K562 (cell line): ENCODE measurements at regions not wholly inside any gene's neighbourhood (a gene's known extent, or its start where the extent isn't known, plus 50 kb on each side); places are given as distances from the start of the nearest gene placed in this dataset.

Experiments
- ATAC-seq: fragments of 200-7000 bp; cut with Tn5 transposase; 3 replicates; pipeline ENCODE4 v1.9.1; 2020; ENCODE audit warnings: moderate library complexity
- BruUV-seq: library from RNA; stranded (reverse); fragments of 400-500 nt; replicated peaks from 2 replicates; lab custom pipeline; 2021; lab: Mats Ljungman, UMichigan
- CTCF ChIA-PET: fragments of 300-600 bp; formaldehyde crosslinking; extraction: SDS; loops from one replicate; lab custom pipeline; 2021; ENCODE audit warnings: low intra/inter-chr PET ratio; lab: Yijun Ruan, JAX
- POLR2A ChIA-PET: fragments of 300-600, 350-650 bp; sonication (Branson Sonifier 250); formaldehyde crosslinking; extraction: SDS; loops from one replicate; lab custom pipeline; 2021; ENCODE audit warnings: antibody characterized with exemption, inconsistent platforms; lab: Yijun Ruan, JAX
- DNase-seq, 4 experiments: peaks; one replicate each; pipeline versions ENCODE4 v3.0.0 to v3.0.0-alpha.2; 2011 to 2018; ENCODE audit warnings: low spot score in 3 of 4, mixed read lengths in 3 of 4; ENCODE audit errors: extremely low read depth in 1 of 4
- FAIRE-seq: peaks from 2 replicates; lab custom pipeline; 2011; peaks lifted over from hg19 to GRCh38; lab: Jason Lieb, UNC
- H2AFZ ChIP-seq: 2 replicates; pipeline ENCODE4 v1.6.0; 2011; ENCODE audit warnings: low read depth, low read length, control low read depth, inconsistent platforms
- H3K27ac ChIP-seq: fragments of 200-600 bp; 3 replicates; pipeline ENCODE4 v1.8.0; 2011; ENCODE audit warnings: low read depth, mild to moderate bottlenecking, control low read depth, inconsistent platforms, low read length, moderate library complexity, mixed read lengths; ENCODE audit errors: extremely low read depth
- H3K27me3 ChIP-seq, 2 experiments: fragments of 300-600 bp in 1 of 2; 2 replicates in 1 of 2; 3 replicates in 1 of 2; pipeline versions ENCODE4 v1.6.0 to v1.8.0; 2011; ENCODE audit warnings: inconsistent platforms in 2 of 2, low read length in 2 of 2, mild to moderate bottlenecking in 1 of 2, mixed read lengths in 1 of 2, moderate library complexity in 1 of 2; ENCODE audit not compliant: control insufficient read depth in 2 of 2, insufficient read depth in 2 of 2
- H3K36me3 ChIP-seq: fragments of 300-600 bp; 3 replicates; pipeline ENCODE4 v1.8.0; 2011; ENCODE audit warnings: mild to moderate bottlenecking, low read length, inconsistent platforms; ENCODE audit not compliant: control insufficient read depth, insufficient read depth
- H3K4me1 ChIP-seq, 2 experiments: fragments of 200-600 bp in 1 of 2; replicated peaks in 1 of 2; 2 replicates in 1 of 2; 3 replicates in 1 of 2; pipeline versions ENCODE4 v1.5.1 to v1.8.0; 2011; ENCODE audit warnings: inconsistent platforms in 2 of 2, low read length in 2 of 2, mild to moderate bottlenecking in 1 of 2, mixed read lengths in 1 of 2, moderate library complexity in 1 of 2; ENCODE audit not compliant: control insufficient read depth in 2 of 2, insufficient read depth in 2 of 2
- H3K4me2 ChIP-seq: 2 replicates; pipeline ENCODE4 v1.6.1; 2011; ENCODE audit warnings: low read length, control low read depth, inconsistent platforms, mixed read lengths; ENCODE audit not compliant: insufficient read depth
- H3K4me3 ChIP-seq: fragments of 200-600 bp; sonication (generic), shearing (Covaris generic); 2 replicates; pipeline ENCODE4 v1.5.1; 2016; ENCODE audit warnings: control low read depth, inconsistent platforms
- H3K79me2 ChIP-seq: fragments of 200-600 bp; 3 replicates; pipeline ENCODE4 v1.8.0; 2011; ENCODE audit warnings: low read length, inconsistent platforms; ENCODE audit not compliant: control insufficient read depth, insufficient read depth
- H3K9ac ChIP-seq, 2 experiments: 2 replicates each; pipeline versions ENCODE4 v1.6.0 to v1.6.1; 2011; ENCODE audit warnings: low read depth in 2 of 2, low read length in 2 of 2, control low read depth in 1 of 2, inconsistent platforms in 1 of 2, mild to moderate bottlenecking in 1 of 2, mixed read lengths in 1 of 2; ENCODE audit not compliant: insufficient read depth in 1 of 2
- H3K9me1 ChIP-seq: one replicate; pipeline ENCODE4 v1.6.0; 2011; ENCODE audit warnings: inconsistent platforms, mild to moderate bottlenecking, low read length, moderate library complexity; ENCODE audit not compliant: control insufficient read depth, insufficient read depth
- H3K9me3 ChIP-seq: replicated peaks from 2 replicates; pipeline ENCODE4 v1.5.1; 2011; ENCODE audit warnings: low read depth, low read length, inconsistent platforms; ENCODE audit not compliant: control insufficient read depth, insufficient read depth
- H4K20me1 ChIP-seq: replicated peaks from 2 replicates; pipeline ENCODE4 v1.6.1; 2011; ENCODE audit warnings: low read length, inconsistent platforms, mixed read lengths; ENCODE audit not compliant: control insufficient read depth, insufficient read depth
- CHD4 ChIP-seq: fragments of 200-600 bp; sonication (generic); IDR thresholded peaks from 3 replicates; pipeline ENCODE4 v1.6.1; 2012; ENCODE audit warnings: low read depth, mild to moderate bottlenecking, mixed read lengths, low read length, inconsistent platforms; ENCODE audit not compliant: insufficient read depth, insufficient replicate concordance, poor library complexity, severe bottlenecking
- FOXJ3 ChIP-seq: sonication (generic); formaldehyde crosslinking; IDR thresholded peaks from 2 replicates; pipeline ENCODE4 v1.4.0; 2020; ENCODE audit warnings: mild to moderate bottlenecking, missing genetic modification reagents
- GTF2E2 ChIP-seq: fragments of 200-800 bp; sonication (Bioruptor generic); IDR thresholded peaks from 2 replicates; pipeline ENCODE4 v1.6.1; 2016; ENCODE audit warnings: missing genetic modification characterization, missing compliant biosample characterization
- MECOM ChIP-seq: fragments of 250-450 bp; sonication (Bioruptor Pico); IDR thresholded peaks from 2 replicates; pipeline ENCODE4 v1.8.0; 2022; ENCODE audit warnings: inconsistent platforms
- MYC ChIP-seq, 2 experiments: fragments of 250-450 bp in 1 of 2; sonication (Bioruptor Pico) in 1 of 2; IDR thresholded peaks; 2 replicates each; pipeline versions ENCODE4 v1.5.1 to v1.6.1; 2012 to 2021; ENCODE audit warnings: low read depth in 2 of 2, borderline replicate concordance in 1 of 2, improper control_type of control experiment in 1 of 2, low read length in 1 of 2, mild to moderate bottlenecking in 1 of 2, moderate library complexity in 1 of 2
- RNF2 ChIP-seq: sonication (generic); IDR thresholded peaks from 2 replicates; pipeline ENCODE4 v1.6.1; 2016
- SMAD1 ChIP-seq: fragments of 150-350 bp; IDR thresholded peaks from 2 replicates; pipeline ENCODE4 v1.6.1; 2014; ENCODE audit warnings: low read length, low read depth; ENCODE audit not compliant: partially characterized antibody
- SMARCB1 ChIP-seq: IDR thresholded peaks from 2 replicates; pipeline ENCODE4 v1.6.1; 2011; ENCODE audit warnings: improper control_type of control experiment, low read depth; ENCODE audit not compliant: insufficient read length
- SMARCC2 ChIP-seq: fragments of 450-650 bp; IDR thresholded peaks from 2 replicates; pipeline ENCODE4 v1.6.1; 2017; ENCODE audit warnings: antibody characterized with exemption, moderate library complexity, mild to moderate bottlenecking, low read depth
- TOE1 ChIP-seq, 2 experiments: fragments of 450-650 bp in 1 of 2; sonication (generic) in 1 of 2; formaldehyde crosslinking in 1 of 2; IDR thresholded peaks; 2 replicates each; pipeline versions ENCODE4 v1.7.1 to v1.8.0; 2016 to 2022; ENCODE audit warnings: borderline replicate concordance in 2 of 2, mild to moderate bottlenecking in 2 of 2, antibody characterized with exemption in 1 of 2, inconsistent platforms in 1 of 2, low read depth in 1 of 2, missing genetic modification reagents in 1 of 2, moderate library complexity in 1 of 2
- TRIM24 ChIP-seq, 2 experiments: fragments of 450-650 bp; IDR thresholded peaks; 2 replicates each; pipeline ENCODE4 v1.6.1; 2016
- ZBTB8A ChIP-seq: fragments of 450-650 bp; IDR thresholded peaks from 2 replicates; pipeline ENCODE4 v1.6.1; 2018; ENCODE audit warnings: mild to moderate bottlenecking, moderate library complexity; ENCODE audit not compliant: partially characterized antibody
- WGBS: fragments of 100-300 bp; shearing (Covaris generic); methylation state at CpG from one replicate; pipeline ENCODE4 v1.1.6; 2016; ENCODE audit warnings: low coverage, mixed read lengths; ENCODE audit not compliant: insufficient coverage; ENCODE audit errors: missing lambda C conversion rate; 5-methylcytosine and 5-hydroxymethylcytosine counted together
- in situ Hi-C: fragments of 300-500 bp; cut with MboI; formaldehyde crosslinking; loops from 4 replicates; pipeline ENCODE4 v1.15.0; 2018; ENCODE audit warnings: inconsistent platforms, mixed read lengths
- intact Hi-C: fragments of 100-400 bp; cut with micrococcal nuclease; formaldehyde crosslinking; loops from 2 replicates; pipeline ENCODE4 v1.14.2; 2022

GRCh38 chr7:113202284-113202683 lies 83.9 kb upstream of the SMIM30 start:
- POLR2A ChIA-PET, result no interaction called here
- DNase-seq (no peak), ATAC-seq (no peak), FAIRE-seq (no peak)
- no peak overlapping the region for H3K27ac ChIP-seq
- H3K4me1 ChIP-seq, result no peaks in the 10 kb centered on the region; a peak in 1 of 5 replicates
- CTCF ChIA-PET, result no interaction called here
- H3K9me1 ChIP-seq, result no peaks in the 10 kb centered on the region
- TF ChIP-seq SMARCC2, result no peak
- no peak overlapping the region for H3K4me2 ChIP-seq
- H3K36me3 ChIP-seq, result no peaks in the 10 kb centered on the region
- H4K20me1 ChIP-seq, result no peaks in the 10 kb centered on the region
- H3K27me3 ChIP-seq, result no peaks in the 10 kb centered on the region
- no peak overlapping the region for H2AFZ ChIP-seq
- in situ Hi-C loops (no loop called here), intact Hi-C loops (no loop called here)
- no peak overlapping the region for H3K4me3 ChIP-seq
- H3K9me3 ChIP-seq, result no peaks in the 10 kb centered on the region
- BruUV-seq, result no TSS peak
- H3K9ac ChIP-seq, result no peak overlapping the region
- H3K79me2 ChIP-seq, result no peaks in the 10 kb centered on the region

- no peaks in the 10 kb centered on the region for H3K4me1 ChIP-seq
- no peaks in the 10 kb centered on the region for H3K27me3 ChIP-seq
- H3K36me3 ChIP-seq, result no peaks in the 10 kb centered on the region
- no TSS peak for BruUV-seq
- no peak overlapping the region for H3K4me2 ChIP-seq
- no peak for ATAC-seq
- in situ Hi-C loops (no loop called here), intact Hi-C loops (no loop called here)
- no peak overlapping the region for H3K4me3 ChIP-seq
- no peaks in the 10 kb centered on the region for H3K9me1 ChIP-seq
- H2AFZ ChIP-seq, result no peak overlapping the region
- ChIA-PET CTCF (no interaction called here), POLR2A (interaction anchor here (0.6 kb wide), 1 partner anchor 16 kb away, joined by 4 read pairs; no protein-coding TSS in a partner anchor)
- no peak for FAIRE-seq
- no peaks in the 10 kb centered on the region for H3K79me2 ChIP-seq
- H4K20me1 ChIP-seq, result no peaks in the 10 kb centered on the region
- H3K9ac ChIP-seq, result no peak overlapping the region
- WGBS, result 9% methylated on average over 2 of the region's 2 CpGs
- no peaks in the 10 kb centered on the region for H3K9me3 ChIP-seq
- no peak overlapping the region for H3K27ac ChIP-seq
- TF ChIP-seq TRIM24 (IDR thresholded peaks at IDR 0.05) (no peak), GTF2E2 (no peak), SMAD1 (no peak), FOXJ3 (CRISPR knock-in tag) (no peak), MYC (IDR thresholded peaks at IDR 0.05; ENCODE audit: low read depth, low read length) (no peak), MYC (CRISPR knock-in tag; IDR thresholded peaks at IDR 0.05; ENCODE audit: borderline replicate concordance, low read depth) (no peak), ZBTB8A (no peak), RNF2 (no peak), CHD4 (no peak), TOE1 (IDR thresholded peaks at IDR 0.05; ENCODE audit: borderline replicate concordance) (no peak), TOE1 (CRISPR knock-in tag; IDR thresholded peaks at IDR 0.05; ENCODE audit: borderline replicate concordance, low read depth) (no peak), MECOM (no peak), SMARCB1 (no peak)
- no peak for DNase-seq
Measured at GRCh38 chr7:113200281-113200680, 81.9 kb upstream of the SMIM30 start.
